ENCODE measurements at regions not wholly inside any gene's neighbourhood (a gene's known extent, or its start where the extent isn't known, plus 50 kb on each side); places are given as distances from the start of the nearest gene placed in this dataset.

- H3K4me3 ChIP-seq (ENCODE audit: low read length): no peak overlapping the region
- H3K4me1 ChIP-seq (ENCODE audit: control insufficient read depth, insufficient read depth, low read length): peaks cover 5% of the 10 kb centered on the region
- H3K9ac ChIP-seq (ENCODE audit: extremely low read depth, low read length, poor library complexity, severe bottlenecking): no peak overlapping the region
- H3K27me3 ChIP-seq (ENCODE audit: control insufficient read depth, insufficient read depth, low read length, poor library complexity, severe bottlenecking): no peaks in the 10 kb centered on the region
- no peak for TF ChIP-seq CTCF (conservative IDR thresholded peaks at IDR 0.05)
- no peak overlapping the region for H3K27ac ChIP-seq (ENCODE audit: low read depth, low read length)
- 92% methylated on average over 3 of the region's 3 CpGs; no CpG with 5 or more reads in 1 of the 2 experiments for WGBS, 2 experiments (ENCODE audit: insufficient coverage in 1 of 2, insufficient read length in 1 of 2)
- Mint-ChIP-seq H3K4me1 (peaks cover 13% of the 10 kb centered on the region), H3K27me3 (ENCODE audit: insufficient read depth) (no peaks in the 10 kb centered on the region), H3K36me3 (ENCODE audit: low read depth) (no peaks in the 10 kb centered on the region), H3K9me3 (no peaks in the 10 kb centered on the region), H3K27ac (no peak overlapping the region), H3K4me3 (no peak overlapping the region)
- H3K36me3 ChIP-seq (ENCODE audit: control insufficient read depth, insufficient read depth, low read length): no peaks in the 10 kb centered on the region
- no peak for DNase-seq
- no peaks in the 10 kb centered on the region for H3K9me3 ChIP-seq (ENCODE audit: control insufficient read depth, low read length)
These were observed 164.6 kb downstream of the NDFIP2 start for GRCh38 chr13:79645569-79645968.

- no peak overlapping the region for H3K4me3 ChIP-seq (ENCODE audit: low read length)
- no peak overlapping the region for H3K4me3 Mint-ChIP-seq
- H3K27me3 ChIP-seq (ENCODE audit: control insufficient read depth, insufficient read depth, low read length, poor library complexity, severe bottlenecking): no peaks in the 10 kb centered on the region
- no peak overlapping the region for H3K9ac ChIP-seq (ENCODE audit: extremely low read depth, low read length, poor library complexity, severe bottlenecking)
- no peak overlapping the region for H3K27ac Mint-ChIP-seq
- H3K9me3 Mint-ChIP-seq: no peaks in the 10 kb centered on the region
- H3K9me3 ChIP-seq (ENCODE audit: control insufficient read depth, low read length): no peaks in the 10 kb centered on the region
- no peaks in the 10 kb centered on the region for H3K36me3 ChIP-seq (ENCODE audit: control insufficient read depth, insufficient read depth, low read length)
- H3K36me3 Mint-ChIP-seq (ENCODE audit: low read depth): no peaks in the 10 kb centered on the region
- peaks cover 10% of the 10 kb centered on the region for H3K4me1 ChIP-seq (ENCODE audit: control insufficient read depth, insufficient read depth, low read length)
- peak; percentile 33 for TF ChIP-seq CTCF (conservative IDR thresholded peaks at IDR 0.05)
- H3K27ac ChIP-seq (ENCODE audit: low read depth, low read length): no peak overlapping the region
- H3K27me3 Mint-ChIP-seq (ENCODE audit: insufficient read depth): no peaks in the 10 kb centered on the region
- no peak for DNase-seq
- 85 to 94% methylated on average over 2 to 3 of the region's 3 CpGs for WGBS, 2 experiments (ENCODE audit: insufficient coverage in 1 of 2, insufficient read length in 1 of 2)
- peaks cover 15% of the 10 kb centered on the region for H3K4me1 Mint-ChIP-seq
These were observed 161.6 kb downstream of the NDFIP2 start for GRCh38 chr13:79642596-79642995.

GRCh38 chr13:79637133-79637763 is 156.3 kb downstream of the NDFIP2 start:
- no peak for DNase-seq
- Histone ChIP-seq H3K9ac (ENCODE audit: extremely low read depth, low read length, poor library complexity, severe bottlenecking) (no peak overlapping the region), H3K27me3 (ENCODE audit: control insufficient read depth, insufficient read depth, low read length, poor library complexity, severe bottlenecking) (no peaks in the 10 kb centered on the region), H3K27ac (ENCODE audit: low read depth, low read length) (no peak overlapping the region), H3K9me3 (ENCODE audit: control insufficient read depth, low read length) (no peaks in the 10 kb centered on the region), H3K4me1 (ENCODE audit: control insufficient read depth, insufficient read depth, low read length) (peaks cover 8% of the 10 kb centered on the region), H3K4me3 (ENCODE audit: low read length) (no peak overlapping the region), H3K36me3 (ENCODE audit: control insufficient read depth, insufficient read depth, low read length) (no peaks in the 10 kb centered on the region)
- 80 to 89% methylated on average over 1 to 5 of the region's 5 CpGs for WGBS, 2 experiments (ENCODE audit: insufficient coverage in 1 of 2, insufficient read length in 1 of 2)
- Mint-ChIP-seq H3K4me1 (peaks cover 8% of the 10 kb centered on the region), H3K36me3 (ENCODE audit: low read depth) (no peaks in the 10 kb centered on the region), H3K27me3 (ENCODE audit: insufficient read depth) (no peaks in the 10 kb centered on the region), H3K27ac (no peak overlapping the region), H3K9me3 (no peaks in the 10 kb centered on the region), H3K4me3 (no peak overlapping the region)
- no peak for TF ChIP-seq CTCF (conservative IDR thresholded peaks at IDR 0.05)
